Endothelial cell of umbilical vein (primary cell): ENCODE measurements at regions not wholly inside any gene's neighbourhood (a gene's known extent, or its start where the extent isn't known, plus 50 kb on each side); places are given as distances from the start of the nearest gene placed in this dataset.

ENCODE experiments used
- BruUV-seq: library from RNA; stranded (reverse); fragments of 400-500 nt; replicated peaks from 2 replicates; lab custom pipeline; 2021; lab: Mats Ljungman, UMichigan
- CTCF ChIA-PET: fragments of 300-600, 350-600 bp; sonication (Branson Sonifier 250); formaldehyde crosslinking; loops from one replicate; lab custom pipeline; 2021; ENCODE audit warnings: antibody characterized with exemption, inconsistent platforms; lab: Charles Lee
- POLR2A ChIA-PET: fragments of 300-600, 350-600 bp; sonication (Branson Sonifier 250); formaldehyde crosslinking; loops from one replicate; lab custom pipeline; 2021; ENCODE audit warnings: antibody characterized with exemption, inconsistent platforms; lab: Charles Lee
- DNase-seq: peaks from one replicate; pipeline ENCODE4 v3.0.0-alpha.2; 2011; ENCODE audit warnings: low read depth, low spot score
- FAIRE-seq: peaks from 2 replicates; lab custom pipeline; 2011; peaks lifted over from hg19 to GRCh38; lab: Jason Lieb, UNC
- H2AFZ ChIP-seq: 2 replicates; pipeline ENCODE4 v1.6.0; 2012; ENCODE audit warnings: low read depth, low read length, control low read depth, inconsistent platforms
- H3K27ac ChIP-seq: 2 replicates; pipeline ENCODE4 v1.5.1; 2011; ENCODE audit warnings: low read depth, mild to moderate bottlenecking, control low read depth, low read length, moderate library complexity; ENCODE audit not compliant: insufficient read depth
- H3K27me3 ChIP-seq, 2 experiments: 2 replicates each; pipeline versions ENCODE4 v1.6.0 to v1.6.1; 2011; ENCODE audit warnings: low read length in 2 of 2, mixed read lengths in 1 of 2; ENCODE audit not compliant: control insufficient read depth in 2 of 2, insufficient read depth in 2 of 2
- H3K36me3 ChIP-seq, 2 experiments: 2 replicates in 1 of 2; 3 replicates in 1 of 2; pipeline ENCODE4 v1.5.1; 2011; ENCODE audit warnings: low read length in 2 of 2, mild to moderate bottlenecking in 1 of 2, moderate library complexity in 1 of 2; ENCODE audit not compliant: control insufficient read depth in 2 of 2, insufficient read depth in 2 of 2; ENCODE audit errors: extremely low read depth in 1 of 2
- H3K4me1 ChIP-seq: 3 replicates; pipeline ENCODE4 v1.5.1; 2011; ENCODE audit warnings: mild to moderate bottlenecking, low read length; ENCODE audit not compliant: control insufficient read depth, insufficient read depth; ENCODE audit errors: extremely low read depth
- H3K4me2 ChIP-seq: 2 replicates; pipeline ENCODE4 v1.6.1; 2011; ENCODE audit warnings: low read length, control low read depth, mixed read lengths; ENCODE audit not compliant: insufficient read depth
- H3K4me3 ChIP-seq, 3 experiments: fragments of 200-600 bp in 1 of 3; sonication (generic), shearing (Covaris generic) in 1 of 3; replicated peaks in 1 of 3; 2 replicates each; pipeline ENCODE4 v1.5.1; 2011 to 2016; ENCODE audit warnings: control low read depth in 3 of 3, low read length in 3 of 3, mild to moderate bottlenecking in 2 of 3, inconsistent platforms in 1 of 3, low read depth in 1 of 3, moderate library complexity in 1 of 3; ENCODE audit not compliant: insufficient read depth in 1 of 3
- H3K79me2 ChIP-seq: 2 replicates; pipeline ENCODE4 v1.6.0; 2012; ENCODE audit warnings: low read length, inconsistent platforms; ENCODE audit not compliant: control insufficient read depth, insufficient read depth
- H3K9ac ChIP-seq: replicated peaks from 2 replicates; pipeline ENCODE3; 2011; ENCODE audit warnings: low read length, control low read depth; ENCODE audit not compliant: insufficient read depth; ENCODE audit errors: extremely low read depth
- H3K9me1 ChIP-seq: replicated peaks from 3 replicates; pipeline ENCODE4 v1.6.0; 2011; ENCODE audit warnings: mild to moderate bottlenecking, low read length; ENCODE audit not compliant: control insufficient read depth, insufficient read depth; ENCODE audit errors: extremely low read depth
- H3K9me3 ChIP-seq: replicated peaks from 2 replicates; pipeline ENCODE4 v1.5.1; 2012; ENCODE audit warnings: low read length, inconsistent platforms; ENCODE audit not compliant: control insufficient read depth, insufficient read depth
- H4K20me1 ChIP-seq: replicated peaks from 2 replicates; pipeline ENCODE3; 2011; ENCODE audit warnings: mild to moderate bottlenecking, low read length; ENCODE audit not compliant: control insufficient read depth, insufficient read depth; ENCODE audit errors: extremely low read depth
- FOS ChIP-seq: IDR thresholded peaks from 2 replicates; pipeline ENCODE4 v1.6.1; 2011; ENCODE audit warnings: mild to moderate bottlenecking, low read length, moderate library complexity, borderline replicate concordance; ENCODE audit not compliant: insufficient read depth
- GATA2 ChIP-seq: IDR thresholded peaks from 2 replicates; pipeline ENCODE4 v1.7.0; 2011; ENCODE audit warnings: low read depth, mild to moderate bottlenecking, moderate library complexity, mixed read lengths, low read length; ENCODE audit not compliant: insufficient read length, insufficient read depth
- JUN ChIP-seq: IDR thresholded peaks from 2 replicates; pipeline ENCODE4 v1.6.1; 2011; ENCODE audit warnings: borderline replicate concordance, low read depth; ENCODE audit not compliant: insufficient read length, insufficient read depth
- POLR2A ChIP-seq: IDR thresholded peaks from 2 replicates; pipeline ENCODE4 v1.6.1; 2012; ENCODE audit warnings: low read depth, mild to moderate bottlenecking, control low read depth, low read length
- POLR2AphosphoS5 ChIP-seq: IDR thresholded peaks from 2 replicates; pipeline ENCODE4 v1.6.1; 2012; ENCODE audit warnings: low read depth, mild to moderate bottlenecking, control low read depth, low read length, moderate library complexity; ENCODE audit not compliant: insufficient read depth
- dilution Hi-C: fragments of 300-500 bp; cut with MboI; formaldehyde crosslinking; loops from one replicate; pipeline ENCODE4 v1.15.0; 2019; ENCODE audit warnings: low sequenced_read_pairs; ENCODE audit not compliant: extremely low pct_ligation_motif_present
- intact Hi-C: fragments of 100-400 bp; cut with micrococcal nuclease; formaldehyde crosslinking; loops from one replicate; pipeline ENCODE4 v1.10.0; 2022
- TF ChIP-seq, protein P1 (sequence below), 2 donors: IDR thresholded peaks; 1 replicate in 1 of 2; 2 replicates in 1 of 2; pipeline ENCODE4 v1.5.1; 2011; ENCODE audit warnings: low read length in 2 of 2, mild to moderate bottlenecking in 2 of 2, moderate library complexity in 2 of 2, control low read depth in 1 of 2, inconsistent platforms in 1 of 2, low read depth in 1 of 2; ENCODE audit not compliant: insufficient read depth in 1 of 2; ENCODE audit errors: extremely low read depth in 1 of 2
- TF ChIP-seq, protein P2 (sequence below): IDR thresholded peaks from 2 replicates; pipeline ENCODE4 v1.6.1; 2011; ENCODE audit not compliant: insufficient read depth, insufficient read length

DNA sequence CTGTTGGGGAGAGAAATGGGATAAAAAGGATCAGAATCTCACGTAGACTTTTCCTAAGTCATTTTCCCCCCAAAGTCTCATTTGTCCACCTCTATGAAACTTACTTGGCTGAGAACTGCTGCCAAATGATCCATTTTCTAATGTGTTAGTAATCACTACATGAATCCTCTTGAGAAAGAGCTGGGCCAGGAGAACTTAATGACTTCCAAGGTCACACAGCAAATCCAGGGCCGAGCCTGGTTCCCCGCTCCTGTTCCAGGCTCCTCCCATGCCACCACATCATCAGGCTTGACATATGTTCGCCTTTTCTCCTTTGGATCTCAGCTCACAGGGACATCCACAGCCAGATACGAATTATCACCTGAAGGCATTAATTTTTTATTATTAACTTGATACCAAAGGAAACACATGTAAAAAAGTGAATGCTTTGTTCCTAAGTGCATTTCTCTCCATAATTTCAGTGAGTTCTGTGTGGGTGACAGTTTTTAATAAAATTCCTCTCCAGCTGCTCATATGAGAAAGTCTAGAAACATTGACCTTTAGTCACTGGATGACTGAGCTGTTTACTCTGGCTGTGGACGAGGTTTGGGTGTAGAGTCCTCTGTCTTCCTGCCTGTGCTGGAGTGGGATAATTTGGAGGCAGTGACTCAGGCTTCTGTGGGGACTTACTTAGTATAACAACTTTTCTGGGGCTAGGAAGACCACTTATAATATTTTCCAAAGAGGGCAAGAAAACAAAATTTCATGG, 276.3 kb downstream of the PAX1 start:
- intact Hi-C loops (no loop called here), dilution Hi-C loops (no loop called here)
- H3K4me1 ChIP-seq: no peaks in the 10 kb centered on the region
- peaks cover 7% of the 10 kb centered on the region for H3K9me3 ChIP-seq
- no peak overlapping the region for H3K4me2 ChIP-seq
- H3K9ac ChIP-seq: no peak overlapping the region
- no peaks in the 10 kb centered on the region for H3K27me3 ChIP-seq
- H3K79me2 ChIP-seq: no peaks in the 10 kb centered on the region
- H2AFZ ChIP-seq: no peak overlapping the region
- no peak for TF ChIP-seq JUN
- no peak for TF ChIP-seq POLR2AphosphoS5
- TF ChIP-seq, protein P1, sequence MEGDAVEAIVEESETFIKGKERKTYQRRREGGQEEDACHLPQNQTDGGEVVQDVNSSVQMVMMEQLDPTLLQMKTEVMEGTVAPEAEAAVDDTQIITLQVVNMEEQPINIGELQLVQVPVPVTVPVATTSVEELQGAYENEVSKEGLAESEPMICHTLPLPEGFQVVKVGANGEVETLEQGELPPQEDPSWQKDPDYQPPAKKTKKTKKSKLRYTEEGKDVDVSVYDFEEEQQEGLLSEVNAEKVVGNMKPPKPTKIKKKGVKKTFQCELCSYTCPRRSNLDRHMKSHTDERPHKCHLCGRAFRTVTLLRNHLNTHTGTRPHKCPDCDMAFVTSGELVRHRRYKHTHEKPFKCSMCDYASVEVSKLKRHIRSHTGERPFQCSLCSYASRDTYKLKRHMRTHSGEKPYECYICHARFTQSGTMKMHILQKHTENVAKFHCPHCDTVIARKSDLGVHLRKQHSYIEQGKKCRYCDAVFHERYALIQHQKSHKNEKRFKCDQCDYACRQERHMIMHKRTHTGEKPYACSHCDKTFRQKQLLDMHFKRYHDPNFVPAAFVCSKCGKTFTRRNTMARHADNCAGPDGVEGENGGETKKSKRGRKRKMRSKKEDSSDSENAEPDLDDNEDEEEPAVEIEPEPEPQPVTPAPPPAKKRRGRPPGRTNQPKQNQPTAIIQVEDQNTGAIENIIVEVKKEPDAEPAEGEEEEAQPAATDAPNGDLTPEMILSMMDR (IDR thresholded peaks at IDR 0.05; ENCODE audit: extremely low read depth in 1 of 2, insufficient read depth in 1 of 2, low read depth in 1 of 2, low read length in 2 of 2): no peak
- TF ChIP-seq, protein P2, sequence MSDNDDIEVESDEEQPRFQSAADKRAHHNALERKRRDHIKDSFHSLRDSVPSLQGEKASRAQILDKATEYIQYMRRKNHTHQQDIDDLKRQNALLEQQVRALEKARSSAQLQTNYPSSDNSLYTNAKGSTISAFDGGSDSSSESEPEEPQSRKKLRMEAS: no peak
- TF ChIP-seq FOS: no peak
- no peak for TF ChIP-seq POLR2A
- TF ChIP-seq GATA2: no peak
- DNase-seq: no peak
- H3K36me3 ChIP-seq: no peaks in the 10 kb centered on the region
- H4K20me1 ChIP-seq: no peaks in the 10 kb centered on the region
- H3K27ac ChIP-seq: no peak overlapping the region
- CTCF ChIA-PET: no interaction called here
- H3K9me1 ChIP-seq: no peaks in the 10 kb centered on the region
- POLR2A ChIA-PET: no interaction called here
- H3K4me3 ChIP-seq: no peak overlapping the region
- BruUV-seq: no TSS peak
- no peak for FAIRE-seq
